B cell (primary cell): ENCODE measurements at regions not wholly inside any gene's neighbourhood (a gene's known extent, or its start where the extent isn't known, plus 50 kb on each side); places are given as distances from the start of the nearest gene placed in this dataset.

Source experiments
- CTCF ChIP-seq: fragments of 200-600 bp; IDR thresholded peaks from one replicate; pipeline ENCODE4 v1.8.0; 2022; ENCODE audit warnings: antibody characterized with exemption, mild to moderate bottlenecking
- EZH2 ChIP-seq: IDR thresholded peaks from 2 replicates; pipeline ENCODE4 v1.6.1; 2012; ENCODE audit warnings: borderline replicate concordance, low read depth, mild to moderate bottlenecking, moderate library complexity, low read length; ENCODE audit not compliant: insufficient read depth, poor library complexity, severe bottlenecking

- no peak for TF ChIP-seq EZH2
- TF ChIP-seq CTCF = no peak
Observed at GRCh38 chr1:96116731-96117130, 604.9 kb upstream of the PTBP2 start.
